HG03175 (cell line): ENCODE measurements at regions not wholly inside any gene's neighbourhood (a gene's known extent, or its start where the extent isn't known, plus 50 kb on each side); places are given as distances from the start of the nearest gene placed in this dataset.

Source experiments
- ATAC-seq: cut with Tn5 transposase; IDR thresholded peaks from one replicate; pipeline ENCODE4 v1.9.1; 2021; ENCODE audit warnings: mild to moderate bottlenecking, moderate library complexity; ENCODE audit not compliant: unreplicated experiment

DNA sequence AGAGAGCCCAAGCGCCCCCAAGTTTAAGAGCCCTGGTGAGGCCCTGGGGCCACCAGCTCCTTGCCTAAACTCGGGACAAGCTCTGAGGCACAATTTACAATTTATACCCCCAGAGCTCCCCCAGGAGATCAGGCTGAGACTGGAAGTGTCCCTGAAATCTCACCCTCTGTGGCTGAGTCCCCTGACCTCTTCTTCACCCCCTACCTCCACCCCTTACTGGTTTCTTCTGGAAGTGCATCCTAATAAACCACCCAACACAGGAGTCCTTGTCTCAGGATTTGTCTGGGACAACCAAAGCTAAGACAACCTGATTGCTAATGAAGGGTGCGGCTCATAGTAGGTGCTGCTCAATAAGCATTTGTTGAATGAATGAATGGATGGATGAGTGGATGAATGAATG, 206.4 kb downstream of the BCL11B start:
- no peak for ATAC-seq

DNA sequence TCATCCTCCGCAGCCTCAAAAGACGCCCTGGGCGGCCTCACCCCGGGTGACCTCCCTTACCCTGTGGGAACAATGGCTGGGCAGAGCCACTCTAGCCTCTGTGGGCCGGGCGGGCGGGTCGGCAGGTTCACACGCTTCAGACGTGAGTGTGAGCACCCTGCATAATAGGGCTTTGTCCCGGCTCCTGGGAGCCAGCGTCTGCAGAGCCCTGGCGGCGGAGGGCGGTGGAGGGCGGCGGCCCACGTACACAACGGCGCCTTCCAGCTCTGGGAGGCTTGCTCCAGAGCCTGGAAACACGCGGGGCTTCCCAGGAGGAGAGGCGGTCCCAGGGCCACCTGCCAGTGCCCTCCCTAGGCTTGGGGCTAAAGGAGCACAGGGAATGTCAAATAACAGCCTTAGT, 205.6 kb downstream of the BCL11B start:
- ATAC-seq: no peak

DNA sequence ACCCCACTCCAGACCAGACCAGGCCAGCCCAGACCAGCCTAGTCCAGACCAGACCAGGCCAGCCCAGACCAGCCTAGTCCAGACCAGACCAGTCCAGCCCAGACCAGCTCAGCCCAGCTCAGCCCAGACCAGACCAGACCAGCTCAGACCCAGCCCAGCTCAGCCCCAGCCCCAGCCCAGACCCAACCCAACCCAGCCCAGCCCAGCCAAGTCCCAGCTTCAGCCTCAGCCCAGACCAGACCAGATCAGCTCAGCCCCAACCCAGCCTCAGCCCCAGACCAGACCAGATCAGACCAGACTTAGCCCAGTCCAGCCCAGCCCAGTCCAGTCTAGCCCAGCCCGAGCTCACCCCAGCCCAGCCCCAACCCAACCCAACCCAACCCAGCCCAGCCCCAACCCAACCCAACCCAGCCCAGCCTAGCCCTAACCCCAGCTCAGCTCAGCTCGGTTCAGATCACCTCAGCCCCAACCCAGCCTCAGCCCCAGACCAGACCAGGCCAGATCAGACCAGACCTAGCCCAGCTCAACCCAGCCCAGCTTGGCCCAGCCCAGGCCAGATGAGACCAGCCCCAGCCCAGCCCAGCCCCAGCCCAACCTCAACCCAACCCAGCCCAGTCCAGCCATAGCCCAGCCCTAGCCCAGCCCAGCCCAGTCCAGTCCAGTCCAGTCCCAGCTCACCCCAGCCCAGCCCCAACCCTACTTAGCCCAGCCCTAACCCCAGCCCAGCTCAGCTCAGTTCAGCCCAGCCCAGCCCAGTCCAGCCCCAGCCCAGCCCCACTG, 204.7 kb downstream of the BCL11B start:
- ATAC-seq: no peak

- ATAC-seq: no peak
Measured at GRCh38 chr14:99067927-99068326, 204.1 kb downstream of the BCL11B start.

- no peak for ATAC-seq
Measured at GRCh38 chr14:99069946-99070345, 202.1 kb downstream of the BCL11B start.

DNA sequence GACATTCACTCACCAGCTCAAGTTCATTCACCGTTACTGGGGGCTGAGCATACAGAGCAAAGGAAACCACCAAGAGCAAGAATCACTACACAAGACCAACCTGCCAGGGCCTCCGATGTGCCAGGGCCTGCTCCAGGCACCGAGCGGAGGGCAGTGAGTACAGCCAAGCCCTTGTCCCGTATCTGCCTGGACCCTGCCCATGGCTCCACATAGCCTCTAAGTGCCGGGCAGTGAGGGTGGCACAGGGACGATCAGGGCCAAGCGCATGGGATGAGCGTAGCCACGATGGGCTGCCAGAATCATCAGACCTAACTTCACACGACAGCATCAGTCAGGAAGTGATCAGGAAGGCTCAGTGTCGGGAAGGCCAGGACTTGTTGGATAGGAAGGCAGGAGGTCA, 199.6 kb downstream of the BCL11B start:
- no peak for ATAC-seq

DNA sequence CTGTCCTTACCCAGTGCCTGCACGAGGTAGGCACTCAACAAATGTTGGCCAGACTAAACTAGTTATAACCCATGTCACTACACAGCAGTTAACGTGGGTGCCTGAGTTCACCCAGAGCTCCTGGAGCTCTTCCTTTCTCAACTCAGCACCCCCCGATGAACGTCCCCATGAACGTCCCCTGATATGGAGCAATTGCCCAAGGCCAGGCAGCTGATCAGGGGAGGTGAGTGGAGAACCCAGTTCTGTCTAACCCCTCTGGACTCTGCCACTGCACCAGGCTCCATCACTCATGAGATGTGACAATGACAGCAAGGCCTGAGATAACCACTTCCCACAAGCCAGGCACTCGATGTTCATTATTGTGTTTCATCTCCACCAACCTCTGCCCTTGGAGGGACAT, 199.0 kb downstream of the BCL11B start:
- ATAC-seq: no peak

DNA sequence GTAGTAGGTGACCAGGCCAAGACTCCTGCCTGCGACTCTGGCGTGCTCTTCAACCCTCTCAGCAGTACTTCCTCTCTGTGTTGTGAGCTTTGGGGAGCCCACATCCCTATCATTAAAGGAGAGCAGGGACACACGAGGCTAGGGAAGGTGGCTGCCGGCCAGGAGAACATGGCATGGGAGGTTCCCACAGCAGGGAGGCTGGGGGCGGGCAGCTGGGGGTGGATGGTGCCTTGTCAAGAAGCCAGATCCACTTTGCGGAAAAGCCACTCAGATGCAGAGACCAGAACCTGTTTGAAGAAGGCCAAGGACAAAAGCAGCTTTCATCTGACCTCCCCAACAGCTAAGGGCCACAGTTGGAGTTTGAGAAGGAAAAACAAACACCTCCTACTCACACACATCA, 198.6 kb downstream of the BCL11B start:
- ATAC-seq: no peak

GRCh38 chr14:99075061-99075460, 196.9 kb downstream of the BCL11B start:
- no peak for ATAC-seq

GRCh38 chr14:99075771-99076375, 196.1 kb downstream of the BCL11B start:
- ATAC-seq: no peak

GRCh38 chr14:99077076-99077843, 194.7 kb downstream of the BCL11B start:
- ATAC-seq: no peak

- no peak for ATAC-seq
Measured at GRCh38 chr14:99077844-99078236, 194.2 kb downstream of the BCL11B start.

GRCh38 chr14:99078426-99078825, 193.6 kb downstream of the BCL11B start:
- ATAC-seq: no peak

GRCh38 chr14:99079061-99079727, 192.8 kb downstream of the BCL11B start:
- ATAC-seq: no peak

- ATAC-seq: no peak
Measured at GRCh38 chr14:99080306-99080705, 191.7 kb downstream of the BCL11B start.

DNA sequence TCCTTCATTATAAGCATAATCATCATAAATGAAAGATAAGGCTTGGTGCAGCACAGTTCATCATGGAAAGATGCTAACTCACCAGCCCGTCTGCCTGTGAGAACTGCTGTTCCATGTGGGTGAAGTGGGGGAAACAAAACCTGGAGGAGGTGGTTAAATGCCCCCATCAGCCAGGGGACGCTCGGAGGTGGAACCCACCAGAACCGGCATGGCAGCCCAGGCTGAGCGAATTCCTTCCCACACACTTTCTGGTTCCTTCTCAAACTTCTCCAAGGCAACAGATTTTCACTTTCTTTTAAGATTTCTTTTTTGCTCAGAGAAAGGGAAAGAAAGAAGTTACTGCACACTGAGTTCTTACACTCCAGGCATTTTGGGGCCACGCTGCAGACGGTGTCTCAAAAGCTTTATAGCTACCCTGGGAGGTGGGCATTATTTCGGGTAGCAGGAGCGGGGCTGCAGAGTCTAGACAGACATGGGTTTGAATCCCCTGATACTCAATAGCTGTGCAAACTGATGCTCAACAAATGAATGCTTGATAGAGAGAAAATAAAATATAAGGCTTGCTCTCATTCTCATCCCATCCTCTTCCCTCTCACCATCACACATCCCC, 190.7 kb downstream of the BCL11B start:
- no peak for ATAC-seq

DNA sequence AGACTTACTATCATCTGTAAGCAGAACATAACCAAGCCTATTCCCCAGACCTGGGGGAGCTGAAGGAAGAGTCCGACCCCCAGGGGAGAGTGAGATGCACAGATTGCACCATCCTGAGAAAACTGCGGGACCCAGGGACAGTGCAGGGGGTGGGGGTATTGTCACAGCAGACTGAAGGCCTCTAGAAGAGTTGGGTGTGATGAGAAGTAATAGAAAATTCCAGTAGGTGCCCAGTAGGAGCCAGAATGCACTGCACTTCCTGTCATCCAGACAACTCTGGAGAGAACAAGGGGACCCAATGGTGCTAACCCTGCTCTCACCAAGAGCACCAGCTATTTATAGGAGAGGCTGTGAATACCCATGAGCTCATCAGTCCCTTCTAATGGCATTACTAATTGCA, 190.1 kb downstream of the BCL11B start:
- no peak for ATAC-seq

DNA sequence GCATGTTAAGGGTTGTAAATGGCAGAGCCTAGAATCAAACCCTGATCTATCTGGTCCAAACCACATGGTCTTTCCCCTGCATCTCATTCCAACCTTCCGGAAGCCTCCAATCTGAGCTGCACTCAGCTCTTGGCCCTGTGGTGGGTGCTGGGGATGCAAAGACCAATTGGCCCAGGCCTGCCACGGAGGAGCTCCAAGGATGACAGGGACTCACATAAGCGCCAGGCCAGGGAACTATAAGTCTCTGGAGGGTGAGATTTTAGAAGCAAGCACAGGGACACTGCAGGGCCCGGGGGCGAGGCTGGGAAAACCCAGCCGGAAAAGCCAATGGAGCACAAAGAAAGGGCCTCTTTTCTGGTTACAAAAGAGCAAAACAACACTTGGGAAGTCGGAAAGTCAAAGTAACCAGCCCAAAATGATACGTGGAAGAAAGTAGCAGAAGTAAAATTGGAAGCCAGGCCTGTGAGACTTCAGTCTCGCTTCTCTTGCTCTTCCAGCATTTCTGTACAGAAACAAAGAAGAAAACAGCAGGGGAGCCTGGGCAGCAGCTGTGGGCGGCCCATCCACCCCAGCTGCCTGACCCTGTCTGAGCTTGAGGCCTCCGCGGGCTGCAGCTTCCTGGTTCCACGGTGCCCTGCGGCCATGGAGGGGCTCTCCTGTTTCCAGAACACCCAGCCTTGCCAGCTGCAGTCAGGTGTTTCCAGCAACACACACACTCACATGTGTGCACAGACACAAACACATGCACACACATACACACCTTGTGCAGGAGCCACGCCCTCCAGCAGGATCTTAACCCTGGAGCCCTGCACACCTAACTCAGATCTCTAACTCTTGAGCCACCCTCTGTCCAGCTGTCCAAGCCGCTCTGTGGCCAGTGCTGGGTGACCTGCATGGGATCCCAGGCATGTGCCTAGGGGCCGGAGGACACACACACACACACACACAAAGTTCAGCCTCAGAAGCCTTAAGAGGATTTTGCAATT, 178.2 kb downstream of the BCL11B start:
- no peak for ATAC-seq

DNA sequence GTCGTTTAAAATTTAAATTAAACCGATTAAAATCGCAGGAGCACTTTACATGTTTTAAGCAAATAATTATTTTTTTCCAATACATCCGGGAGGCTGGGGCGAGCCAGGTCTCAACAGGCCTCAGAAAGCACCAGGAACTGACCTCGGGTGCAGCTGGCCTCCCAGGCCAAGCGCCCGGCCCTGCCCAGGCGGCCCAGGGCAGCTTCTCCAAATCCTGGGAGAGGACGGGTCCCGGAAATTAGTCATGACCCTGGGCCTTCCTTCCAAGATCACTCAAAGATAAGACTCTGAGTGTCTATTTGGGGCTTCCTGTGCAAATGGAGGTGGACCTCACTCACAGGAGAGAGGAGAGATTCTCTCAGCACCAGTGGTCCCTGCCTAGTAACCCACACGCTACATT, 177.1 kb downstream of the BCL11B start:
- no peak for ATAC-seq

GRCh38 chr14:99095369-99095768, 176.6 kb downstream of the BCL11B start:
- ATAC-seq: no peak
